GM13976 (cell line): ENCODE measurements at regions not wholly inside any gene's neighbourhood (a gene's known extent, or its start where the extent isn't known, plus 50 kb on each side); places are given as distances from the start of the nearest gene placed in this dataset.

ENCODE experiments used
- DNase-seq: peaks from one replicate; pipeline ENCODE4 v3.0.0; 2012; ENCODE audit warnings: low spot score
- in situ Hi-C: fragments of 300-500 bp; cut with MboI; formaldehyde crosslinking; loops from one replicate; pipeline ENCODE4 v1.12.0; 2022; ENCODE audit warnings: low sequenced_read_pairs, mixed read lengths, inconsistent platforms; ENCODE audit not compliant: unreplicated experiment
- TF ChIP-seq, protein P1 (sequence below): IDR thresholded peaks from 2 replicates; pipeline ENCODE4 v1.5.1; 2012; ENCODE audit warnings: borderline replicate concordance, mild to moderate bottlenecking; ENCODE audit not compliant: insufficient read depth; ENCODE audit errors: extremely low read depth, missing control alignments, control extremely low read depth

DNA sequence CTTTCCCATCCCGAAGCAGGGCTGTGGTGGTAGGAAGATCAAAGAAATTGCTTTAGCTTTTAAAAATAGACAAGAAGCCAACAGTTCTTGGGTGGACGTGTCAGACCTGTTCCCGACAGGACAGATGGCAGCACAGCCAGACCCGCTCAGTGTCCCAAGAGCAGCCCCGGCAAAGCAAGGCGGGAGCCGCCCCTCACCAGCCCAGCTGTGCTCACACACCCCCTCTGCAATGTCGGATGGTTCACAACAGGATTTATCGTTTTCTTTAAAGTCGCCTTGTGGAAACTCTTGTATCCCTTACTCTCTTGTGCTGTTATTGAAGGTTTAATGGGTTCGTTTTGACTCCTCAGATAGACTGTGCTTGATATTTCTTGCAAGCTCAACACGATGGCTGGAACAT lies 302.4 kb downstream of the THBS2 start:
- TF ChIP-seq, protein P1, sequence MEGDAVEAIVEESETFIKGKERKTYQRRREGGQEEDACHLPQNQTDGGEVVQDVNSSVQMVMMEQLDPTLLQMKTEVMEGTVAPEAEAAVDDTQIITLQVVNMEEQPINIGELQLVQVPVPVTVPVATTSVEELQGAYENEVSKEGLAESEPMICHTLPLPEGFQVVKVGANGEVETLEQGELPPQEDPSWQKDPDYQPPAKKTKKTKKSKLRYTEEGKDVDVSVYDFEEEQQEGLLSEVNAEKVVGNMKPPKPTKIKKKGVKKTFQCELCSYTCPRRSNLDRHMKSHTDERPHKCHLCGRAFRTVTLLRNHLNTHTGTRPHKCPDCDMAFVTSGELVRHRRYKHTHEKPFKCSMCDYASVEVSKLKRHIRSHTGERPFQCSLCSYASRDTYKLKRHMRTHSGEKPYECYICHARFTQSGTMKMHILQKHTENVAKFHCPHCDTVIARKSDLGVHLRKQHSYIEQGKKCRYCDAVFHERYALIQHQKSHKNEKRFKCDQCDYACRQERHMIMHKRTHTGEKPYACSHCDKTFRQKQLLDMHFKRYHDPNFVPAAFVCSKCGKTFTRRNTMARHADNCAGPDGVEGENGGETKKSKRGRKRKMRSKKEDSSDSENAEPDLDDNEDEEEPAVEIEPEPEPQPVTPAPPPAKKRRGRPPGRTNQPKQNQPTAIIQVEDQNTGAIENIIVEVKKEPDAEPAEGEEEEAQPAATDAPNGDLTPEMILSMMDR: no peak
- DNase-seq: no peak
- in situ Hi-C loops: no loop called here

DNA sequence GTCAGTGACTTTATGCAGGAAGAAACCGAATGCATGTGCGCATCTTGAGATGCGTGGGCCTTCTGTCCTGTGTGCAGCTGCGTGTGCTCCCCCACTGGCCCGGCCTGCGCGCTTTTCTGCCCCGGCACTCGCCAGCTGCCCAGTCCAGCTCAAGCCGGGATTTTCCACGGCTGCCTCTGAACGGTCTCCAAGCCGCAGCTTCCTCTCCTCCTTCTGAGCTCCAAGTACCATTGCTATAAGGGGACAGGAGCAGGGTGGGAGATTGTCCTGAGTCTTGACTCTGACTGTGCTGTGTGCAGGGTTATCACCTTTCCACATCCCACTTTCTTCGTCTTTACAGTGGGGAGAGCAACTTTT lies 302.8 kb downstream of the THBS2 start:
- in situ Hi-C loops: no loop called here
- TF ChIP-seq, protein P1: no peak
- DNase-seq: no peak

DNA sequence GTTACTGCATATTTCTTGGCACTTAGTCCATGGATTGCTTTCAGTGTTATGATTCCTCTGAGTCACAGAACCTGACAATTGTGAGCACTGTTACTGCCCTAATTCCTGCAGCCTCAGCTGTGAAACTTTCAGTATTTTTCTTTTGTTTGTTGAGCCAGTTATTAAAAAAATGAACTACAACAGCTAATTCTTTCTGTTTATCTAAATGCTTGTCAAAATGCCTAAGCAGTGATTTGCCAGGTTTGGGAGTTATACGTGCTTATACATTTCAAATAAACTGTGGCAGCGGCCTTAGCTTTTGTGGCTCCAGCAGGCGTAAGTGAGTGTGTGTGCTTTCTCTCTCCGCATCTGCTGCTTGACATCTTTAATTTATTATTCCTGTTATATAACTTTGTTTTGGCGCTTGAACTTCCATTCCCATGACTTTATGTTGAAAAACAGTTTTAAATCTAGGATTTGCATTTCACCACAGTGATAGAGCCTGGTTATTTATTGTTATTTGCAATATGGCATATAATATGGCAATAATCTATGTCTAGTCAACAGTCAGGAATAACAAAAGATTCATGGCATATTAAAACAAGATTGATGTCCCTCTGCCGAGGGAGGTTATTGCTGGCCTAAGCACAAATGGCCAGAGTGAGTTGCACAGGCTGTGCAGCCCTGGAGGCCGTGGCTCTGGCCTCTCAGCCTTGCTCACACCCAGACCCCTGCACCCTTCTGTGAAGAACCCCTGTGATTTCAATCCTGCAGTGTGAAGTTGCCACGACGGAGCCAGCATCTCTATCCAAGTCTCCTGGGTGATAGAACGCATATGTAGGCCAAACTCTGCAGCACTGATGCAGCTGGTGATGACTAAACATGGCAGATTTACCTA lies 303.4 kb downstream of the THBS2 start:
- in situ Hi-C loops: no loop called here
- TF ChIP-seq, protein P1: no peak
- DNase-seq: no peak

DNA sequence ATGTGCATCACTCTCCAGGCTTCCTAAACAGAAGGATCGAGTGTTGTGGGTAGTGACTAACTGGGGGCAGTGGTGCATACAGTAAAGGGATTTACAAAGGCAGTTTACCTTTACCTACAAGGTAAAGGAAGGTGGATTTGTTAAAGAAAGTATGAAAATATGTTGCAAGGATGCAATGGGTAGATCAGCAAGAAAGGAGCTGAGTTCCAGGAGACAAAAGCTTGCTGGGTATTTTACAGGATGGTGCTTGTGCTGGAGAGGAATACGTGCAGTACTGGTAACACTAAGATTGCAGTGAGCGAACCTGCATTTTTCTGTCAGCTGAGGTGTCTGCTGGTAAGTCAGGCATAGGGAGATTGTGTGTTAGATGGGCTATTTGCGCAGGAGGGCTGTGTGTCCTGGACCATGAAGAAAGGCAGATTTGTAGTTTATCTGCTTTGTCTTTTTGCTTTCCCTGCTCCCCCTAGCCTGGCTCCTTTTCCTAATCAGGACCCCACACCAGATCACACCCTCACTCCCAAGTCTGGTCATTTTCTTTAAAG lies 304.6 kb downstream of the THBS2 start:
- TF ChIP-seq, protein P1: no peak
- in situ Hi-C loops: no loop called here
- DNase-seq: no peak

DNA sequence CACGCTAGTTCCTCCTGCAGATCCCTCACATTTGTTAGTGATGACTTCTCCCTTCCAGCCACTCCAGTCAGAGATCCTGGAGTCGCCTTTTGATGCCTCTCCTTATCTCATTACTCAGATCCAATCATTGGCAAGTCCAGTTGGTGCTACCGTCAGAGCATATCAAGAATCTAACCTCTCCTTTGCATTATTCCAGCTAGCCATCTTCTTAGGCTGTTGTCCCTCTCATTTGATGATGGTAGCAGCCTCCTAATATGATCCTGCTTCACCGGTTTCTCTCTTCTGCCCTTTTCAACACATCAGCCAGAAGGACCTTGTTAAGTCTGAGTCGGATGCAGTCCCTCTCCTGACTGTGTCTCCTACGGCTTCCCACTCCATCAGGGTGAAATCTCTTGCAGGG lies 305.6 kb downstream of the THBS2 start:
- DNase-seq: no peak
- in situ Hi-C loops: no loop called here
- TF ChIP-seq, protein P1: no peak

DNA sequence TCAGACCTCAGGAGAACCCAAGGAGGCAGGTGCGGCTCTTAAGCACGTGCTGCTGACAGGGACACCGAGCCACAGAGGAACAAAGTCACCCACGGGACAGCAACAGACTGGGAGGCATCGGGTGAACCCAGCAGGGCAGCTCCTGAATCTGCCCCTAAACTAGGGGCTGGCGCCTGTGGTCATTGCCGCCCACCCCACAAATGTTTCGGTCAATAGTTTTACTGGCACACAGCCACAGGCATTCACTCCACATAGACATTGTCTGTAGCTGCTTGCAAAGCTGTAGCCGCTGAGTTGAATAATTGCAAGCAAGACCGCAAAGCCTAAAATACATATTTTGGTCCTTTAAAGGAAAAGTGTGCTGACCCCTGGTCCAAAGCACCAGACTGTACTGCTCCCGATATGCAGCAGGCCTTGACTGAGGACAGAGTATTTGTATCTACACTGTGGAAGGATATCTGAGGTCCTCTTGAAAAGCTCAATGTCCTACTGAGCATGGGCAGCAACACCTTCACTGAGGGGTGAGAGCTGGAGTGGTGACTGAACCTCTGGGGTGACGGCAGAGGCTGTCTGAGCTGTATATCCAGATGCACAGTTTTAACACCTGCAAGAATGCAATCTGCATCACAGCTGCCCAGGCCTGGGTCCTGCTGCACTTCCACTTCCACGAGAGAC lies 310.3 kb downstream of the THBS2 start:
- DNase-seq: no peak
- in situ Hi-C loops: no loop called here
- TF ChIP-seq, protein P1: no peak
